Mesodermal cell (in vitro differentiated cells): ENCODE measurements at regions not wholly inside any gene's neighbourhood (a gene's known extent, or its start where the extent isn't known, plus 50 kb on each side); places are given as distances from the start of the nearest gene placed in this dataset.
"Not testable (repeated sequence)": the region's sequence is repeated elsewhere in the genome, so short reads cannot be mapped to it uniquely, and the experiment has no call there.

ENCODE experiments used
- H3K27ac ChIP-seq: 2 replicates; pipeline ENCODE4 v1.7.0; 2013; ENCODE audit warnings: mild to moderate bottlenecking, low read depth, low read length, moderate library complexity; ENCODE audit not compliant: severe bottlenecking
- H3K36me3 ChIP-seq: 2 replicates; pipeline ENCODE4 v1.7.1; 2013; ENCODE audit warnings: mild to moderate bottlenecking, low read length, moderate library complexity; ENCODE audit not compliant: control insufficient read depth, insufficient read depth
- H3K4me1 ChIP-seq: one replicate; pipeline ENCODE4 v1.7.1; 2013; ENCODE audit warnings: mild to moderate bottlenecking, low read length; ENCODE audit not compliant: insufficient read depth, control insufficient read depth, poor library complexity, severe bottlenecking
- H3K4me3 ChIP-seq: 2 replicates; pipeline ENCODE4 v1.7.0; 2013; ENCODE audit warnings: low read length, control low read depth, mild to moderate bottlenecking; ENCODE audit not compliant: insufficient read depth, poor library complexity, severe bottlenecking; ENCODE audit errors: extremely low read depth
- H3K9me3 ChIP-seq: 2 replicates; pipeline ENCODE4 v1.7.1; 2013; ENCODE audit warnings: mild to moderate bottlenecking, low read length, moderate library complexity; ENCODE audit not compliant: control insufficient read depth
- WGBS, 2 experiments: methylation state at CpG; one replicate each; pipeline ENCODE4 v1.1.5; 2013; ENCODE audit warnings: missing lambda C conversion rate in 2 of 2; ENCODE audit not compliant: insufficient coverage in 2 of 2; 5-methylcytosine and 5-hydroxymethylcytosine counted together

DNA sequence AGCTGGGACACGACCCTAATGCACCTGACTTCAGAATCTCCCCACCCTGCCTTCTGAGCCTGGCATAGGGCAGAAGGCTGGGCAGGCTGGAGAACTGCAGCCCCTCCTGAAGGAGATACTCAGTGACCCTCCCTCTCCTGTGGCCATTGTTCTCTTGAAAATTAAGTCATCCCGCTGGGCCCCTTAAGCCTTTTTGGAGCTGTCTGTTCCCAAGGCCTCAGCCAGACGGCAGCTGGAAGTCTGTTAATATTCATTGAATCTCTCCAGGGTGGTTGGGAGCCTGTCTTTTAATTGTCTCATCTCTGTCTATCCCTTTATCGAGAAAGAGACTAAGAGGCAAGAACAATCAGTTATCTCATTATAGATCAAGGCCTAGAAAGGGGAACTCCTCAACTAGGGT lies 118.1 kb upstream of the PCBD1 start:
- 46 to 59% methylated on average over 2 of the region's 4 CpGs for WGBS, 2 experiments
- Histone ChIP-seq H3K36me3 (no peaks in the 10 kb centered on the region), H3K4me3 (no peak overlapping the region)

DNA sequence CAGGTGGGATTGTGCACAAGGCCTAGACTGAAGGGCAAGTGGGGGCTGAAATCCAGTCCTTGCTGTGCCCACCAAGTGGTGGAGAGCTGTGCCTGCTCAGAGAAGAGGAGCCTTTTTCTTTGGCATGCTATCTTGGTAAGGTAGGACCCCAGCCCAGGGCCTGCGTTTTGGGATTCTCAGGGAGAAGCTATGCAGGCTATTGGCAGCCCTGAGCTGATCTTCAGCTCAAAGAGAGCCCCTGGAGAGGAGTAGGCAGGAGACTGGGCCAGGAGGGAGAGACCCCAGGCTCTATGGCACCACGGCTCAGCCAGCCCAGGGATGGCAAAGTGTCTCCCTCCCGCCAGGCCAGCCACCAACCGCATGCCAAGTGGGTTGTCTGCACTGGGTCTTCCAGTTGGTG lies 119.2 kb upstream of the PCBD1 start:
- H3K27ac ChIP-seq: no peak overlapping the region
- H3K4me3 ChIP-seq: no peak overlapping the region
- no peaks in the 10 kb centered on the region for H3K36me3 ChIP-seq
- no peaks in the 10 kb centered on the region for H3K4me1 ChIP-seq
- no peaks in the 10 kb centered on the region for H3K9me3 ChIP-seq
- WGBS, 2 experiments: 96 to 98% methylated on average over 3 to 4 of the region's 4 CpGs

More for the DNA sequence above, 118.1 kb upstream of the PCBD1 start:
- Histone ChIP-seq H3K4me1 (no peaks in the 10 kb centered on the region), H3K27ac (no peak overlapping the region), H3K9me3 (no peaks in the 10 kb centered on the region)

DNA sequence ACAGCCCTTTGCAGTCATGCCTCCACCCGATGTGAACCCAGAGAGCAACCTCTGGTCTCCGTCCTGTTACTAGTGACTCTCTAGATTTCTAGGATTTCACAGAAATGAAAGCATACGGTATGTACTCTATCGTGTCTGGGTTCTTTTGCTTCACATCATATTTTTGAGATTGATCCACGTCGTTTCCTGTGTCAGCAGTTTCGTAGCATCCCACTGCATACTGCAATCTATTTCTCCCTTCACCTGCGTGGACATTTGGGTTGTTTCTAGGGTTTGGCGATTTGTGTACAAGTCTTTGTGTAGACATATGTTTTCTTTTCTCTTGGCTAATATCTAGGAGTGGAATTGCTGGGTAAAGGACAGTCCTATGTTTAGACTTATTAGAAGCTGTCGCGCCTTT lies 119.8 kb upstream of the PCBD1 start:
- H3K4me3 ChIP-seq: no peak overlapping the region
- H3K27ac ChIP-seq: no peak overlapping the region
- H3K4me1 ChIP-seq: no peaks in the 10 kb centered on the region
- H3K9me3 ChIP-seq: no peaks in the 10 kb centered on the region
- H3K36me3 ChIP-seq: no peaks in the 10 kb centered on the region
- WGBS, 2 experiments: 95 to 98% methylated on average over 4 to 5 of the region's 11 CpGs

DNA sequence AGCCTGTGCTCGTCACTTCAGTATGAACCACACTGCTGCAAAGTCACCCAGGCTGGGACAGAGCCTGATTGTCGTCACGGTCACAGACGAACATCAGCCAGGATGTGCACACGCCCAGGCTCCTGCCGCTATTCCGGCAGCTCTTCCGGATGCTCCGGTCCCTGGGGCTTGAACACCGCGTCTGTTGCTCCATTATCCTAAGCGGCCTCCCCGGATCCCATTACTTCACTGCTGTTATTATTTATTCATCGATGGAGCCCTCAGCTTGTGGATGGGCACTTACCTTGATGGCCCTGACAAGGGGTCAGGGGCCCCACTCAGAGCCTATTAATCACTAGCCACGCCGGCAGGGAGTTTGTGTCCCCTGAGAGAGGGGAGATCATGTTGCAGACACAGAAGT lies 120.8 kb upstream of the PCBD1 start:
- 94% methylated on average over 13 to 15 of the region's 16 CpGs for WGBS, 2 experiments
- Histone ChIP-seq H3K36me3 (no peaks in the 10 kb centered on the region), H3K4me1 (no peaks in the 10 kb centered on the region), H3K9me3 (no peaks in the 10 kb centered on the region), H3K27ac (no peak overlapping the region), H3K4me3 (no peak overlapping the region)

DNA sequence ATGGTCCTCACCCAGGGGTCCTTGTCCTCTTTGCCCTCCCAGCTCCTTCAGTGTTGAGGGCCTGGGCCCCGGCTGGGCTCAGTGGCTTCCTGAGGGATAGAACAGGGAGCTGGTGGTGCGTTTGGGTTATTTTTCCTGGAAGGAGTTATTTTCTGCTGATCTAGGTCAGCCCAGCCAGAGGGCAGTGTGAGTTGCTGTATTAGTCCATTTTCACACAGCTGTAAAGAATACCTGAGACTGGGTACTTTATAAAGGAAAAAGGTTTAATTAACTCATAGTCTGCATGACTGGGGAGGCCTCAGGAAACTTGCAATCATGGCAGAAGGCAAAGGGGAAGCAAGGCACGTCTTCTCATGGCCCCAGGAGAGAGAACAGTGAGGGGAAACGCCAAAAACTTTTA lies 122.4 kb upstream of the PCBD1 start:
- Histone ChIP-seq H3K27ac (no peak overlapping the region), H3K9me3 (no peaks in the 10 kb centered on the region), H3K36me3 (no peaks in the 10 kb centered on the region), H3K4me1 (peaks cover 4% of the 10 kb centered on the region), H3K4me3 (no peak overlapping the region)
- WGBS, 2 experiments: 58 to 100% methylated on average over 1 to 2 of the region's 4 CpGs

DNA sequence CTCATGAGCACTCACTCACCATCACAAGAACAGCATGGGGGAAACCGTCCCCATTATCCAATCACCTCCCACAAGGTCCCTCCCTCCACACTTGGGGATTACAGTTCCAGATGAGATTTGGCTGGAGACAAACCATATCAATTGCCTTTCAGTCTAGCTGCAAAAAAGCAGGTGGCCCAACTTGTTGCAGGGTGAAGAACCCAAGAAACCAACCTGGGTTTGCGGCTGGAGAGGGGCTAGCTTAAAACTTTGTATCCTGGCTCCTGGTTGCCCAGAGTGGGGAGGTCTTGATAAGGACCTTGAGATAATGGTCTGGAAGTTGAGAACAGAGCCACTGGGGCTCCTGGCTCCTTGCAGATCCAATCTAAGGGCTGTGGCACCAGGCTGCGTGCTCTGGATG lies 122.8 kb upstream of the PCBD1 start:
- 80 to 90% methylated on average over 3 of the region's 3 CpGs for WGBS, 2 experiments
- no peak overlapping the region for H3K27ac ChIP-seq

DNA sequence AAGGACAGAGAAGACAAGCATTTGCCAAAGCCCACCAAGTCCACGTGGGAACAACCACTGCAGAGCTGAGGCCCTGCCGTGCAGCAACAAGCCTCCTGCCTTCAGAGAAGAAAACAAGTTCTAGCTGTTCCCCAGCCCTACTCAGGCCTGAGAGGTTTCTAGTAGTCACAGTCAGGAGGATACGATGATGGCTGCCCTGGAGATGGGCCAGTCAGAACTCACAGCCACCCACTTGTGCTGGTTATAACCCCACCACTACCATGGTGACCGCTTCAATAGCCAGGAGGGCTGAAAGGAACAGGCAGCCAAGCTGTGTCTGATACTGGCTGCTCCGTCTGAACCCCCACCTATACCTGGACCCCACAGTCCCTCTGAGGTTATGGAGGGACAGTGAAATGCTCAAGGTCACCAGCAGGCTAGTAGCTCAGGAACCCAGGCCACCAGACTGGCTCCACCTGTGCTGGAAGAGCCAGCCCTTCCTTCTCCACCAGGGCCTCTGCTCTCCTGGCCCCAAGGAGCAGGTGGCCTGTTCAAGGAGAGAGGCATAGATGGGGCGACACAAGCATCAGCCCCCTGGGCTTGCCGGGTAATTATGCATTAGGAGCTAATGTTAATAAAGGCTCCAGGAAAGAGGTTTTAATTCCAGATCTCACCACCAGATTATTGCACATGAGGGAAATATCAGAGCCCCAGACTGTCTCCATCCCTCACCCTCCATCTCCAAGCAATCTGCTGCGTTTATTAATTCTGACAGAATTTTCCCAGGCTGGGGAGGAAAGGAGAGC lies 125.8 kb upstream of the PCBD1 start:
- Histone ChIP-seq H3K9me3 (no peaks in the 10 kb centered on the region), H3K27ac (no peak overlapping the region), H3K4me1 (peaks cover 7% of the 10 kb centered on the region), H3K4me3 (no peak overlapping the region), H3K36me3 (no peaks in the 10 kb centered on the region)
- 76 to 90% methylated on average over 3 of the region's 8 CpGs for WGBS, 2 experiments

More for the DNA sequence above, 122.8 kb upstream of the PCBD1 start:
- no peak overlapping the region for H3K4me3 ChIP-seq
- peaks cover 7% of the 10 kb centered on the region for H3K4me1 ChIP-seq
- no peaks in the 10 kb centered on the region for H3K36me3 ChIP-seq
- H3K9me3 ChIP-seq: no peaks in the 10 kb centered on the region

DNA sequence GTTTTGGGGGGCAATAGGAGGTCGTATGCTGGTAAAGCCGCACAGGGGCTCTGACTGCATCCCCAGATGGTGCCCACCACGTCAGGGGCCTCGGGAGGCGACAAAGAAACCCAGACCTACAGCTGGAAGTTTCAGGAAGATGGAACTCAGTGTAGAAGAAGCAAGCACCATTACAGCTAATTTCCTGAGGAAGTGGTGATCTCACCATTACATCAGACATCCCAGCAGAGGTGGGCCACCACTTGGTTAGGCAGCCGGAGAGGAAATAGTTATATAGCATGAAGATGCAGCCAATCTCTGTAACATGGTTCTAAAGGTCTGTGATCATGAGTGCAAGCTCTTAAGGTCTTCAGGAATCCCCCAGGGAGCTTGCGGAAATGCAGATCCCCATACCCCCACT lies 127.3 kb upstream of the PCBD1 start:
- no peaks in the 10 kb centered on the region for H3K36me3 ChIP-seq
- no peaks in the 10 kb centered on the region for H3K9me3 ChIP-seq
- no peak overlapping the region for H3K4me3 ChIP-seq
- peaks cover 7% of the 10 kb centered on the region for H3K4me1 ChIP-seq
- 86 to 90% methylated on average over 6 of the region's 7 CpGs for WGBS, 2 experiments
- no peak overlapping the region for H3K27ac ChIP-seq

DNA sequence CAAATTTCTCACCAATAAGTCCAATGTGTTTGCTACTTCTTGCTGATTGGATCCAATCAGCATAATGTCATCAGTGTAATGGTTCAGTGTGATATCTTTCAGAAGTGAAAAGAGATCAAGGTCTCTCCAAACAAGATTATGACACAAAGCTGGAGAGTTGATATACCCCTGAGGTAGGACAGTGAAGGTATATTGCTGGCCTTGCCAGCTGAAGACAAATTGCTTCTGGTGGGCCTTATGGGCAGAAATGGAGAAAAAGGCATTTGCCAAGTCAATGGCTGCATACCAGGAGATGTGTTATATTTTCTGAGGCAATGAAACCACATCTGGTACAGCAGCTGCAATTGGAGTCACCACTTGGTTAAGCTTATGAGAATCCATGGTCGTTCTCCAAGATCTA lies 131.7 kb upstream of the PCBD1 start:
- H3K4me3 ChIP-seq, H3K27ac ChIP-seq, H3K36me3 ChIP-seq, H3K9me3 ChIP-seq, H3K4me1 ChIP-seq: not testable (repeated sequence)
- 56 to 88% methylated on average over 1 of the region's 1 CpG for WGBS, 2 experiments

DNA sequence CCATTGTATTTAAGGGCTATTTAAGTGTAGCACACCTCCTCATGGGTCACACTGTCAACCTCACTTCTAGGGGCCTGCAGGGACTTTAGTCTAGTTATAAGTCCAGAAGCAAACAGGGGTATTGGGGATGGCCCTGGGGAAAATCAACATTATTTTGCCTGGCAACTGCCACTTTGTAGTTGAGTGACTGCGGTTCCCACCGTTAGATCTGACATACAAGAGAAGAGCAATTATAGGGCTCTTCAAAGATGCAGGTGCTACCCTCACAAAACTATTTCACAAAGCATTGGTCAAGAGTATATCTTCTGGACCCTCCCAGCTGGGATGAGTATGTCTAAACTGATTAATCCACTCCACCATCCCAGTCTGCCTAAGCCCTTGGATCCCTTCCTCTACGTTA lies 133.0 kb upstream of the PCBD1 start:
- H3K4me1 ChIP-seq: no peaks in the 10 kb centered on the region
- 96 to 100% methylated on average over 3 of the region's 3 CpGs for WGBS, 2 experiments
- no peaks in the 10 kb centered on the region for H3K36me3 ChIP-seq
- H3K4me3 ChIP-seq: no peak overlapping the region
- H3K27ac ChIP-seq: no peak overlapping the region
- peaks cover 10% of the 10 kb centered on the region for H3K9me3 ChIP-seq

DNA sequence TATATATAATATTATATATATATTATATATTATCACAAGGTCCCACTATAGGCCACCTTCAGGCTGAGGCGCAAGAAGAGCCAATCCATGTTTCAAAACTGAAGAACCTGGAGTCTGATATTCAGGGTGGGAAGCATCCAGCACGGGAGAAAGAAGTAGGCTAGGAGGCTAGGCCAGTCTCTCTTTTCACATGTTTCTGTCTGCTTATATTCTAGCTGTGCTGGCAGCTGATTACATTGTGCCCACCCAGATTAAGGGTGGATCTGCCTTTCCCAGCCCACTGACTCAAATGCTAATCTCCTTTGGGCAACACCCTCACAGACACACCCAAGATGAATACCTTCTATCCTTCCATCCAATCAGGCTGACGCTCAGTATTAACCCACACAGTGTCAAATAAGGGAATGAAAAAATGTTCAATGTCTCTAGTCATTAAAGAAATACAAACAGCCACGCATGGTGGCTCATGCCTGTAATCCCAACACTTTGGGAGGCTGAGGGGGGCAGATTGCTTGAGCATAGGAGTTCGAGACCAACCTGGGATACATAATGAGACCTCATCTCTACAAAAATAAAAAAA lies 135.4 kb upstream of the PCBD1 start:
- Histone ChIP-seq H3K27ac (no peak overlapping the region), H3K9me3 (peaks cover 10% of the 10 kb centered on the region), H3K4me1 (no peaks in the 10 kb centered on the region), H3K36me3 (no peaks in the 10 kb centered on the region), H3K4me3 (no peak overlapping the region)
- 83 to 92% methylated on average over 2 to 3 of the region's 5 CpGs for WGBS, 2 experiments
